Cardiac fibroblast (primary cell): ENCODE measurements at regions not wholly inside any gene's neighbourhood (a gene's known extent, or its start where the extent isn't known, plus 50 kb on each side); places are given as distances from the start of the nearest gene placed in this dataset.

ENCODE experiments used
- DNase-seq, 2 donors: peaks; one replicate each; pipeline versions ENCODE4 v3.0.0 to v3.0.0-alpha.2; 2010; ENCODE audit warnings: low read depth in 2 of 2
- H3K4me3 ChIP-seq, 2 donors: replicated peaks in 1 of 2; 1 replicate in 1 of 2; 2 replicates in 1 of 2; pipeline ENCODE4 v1.5.1; 2011; ENCODE audit warnings: low read depth in 2 of 2, low read length in 2 of 2, mild to moderate bottlenecking in 2 of 2, moderate library complexity in 1 of 2
- TF ChIP-seq, protein P1 (sequence below): IDR thresholded peaks from one replicate; pipeline ENCODE4 v1.5.1; 2011; ENCODE audit warnings: low read depth, mild to moderate bottlenecking, low read length, inconsistent platforms

DNA sequence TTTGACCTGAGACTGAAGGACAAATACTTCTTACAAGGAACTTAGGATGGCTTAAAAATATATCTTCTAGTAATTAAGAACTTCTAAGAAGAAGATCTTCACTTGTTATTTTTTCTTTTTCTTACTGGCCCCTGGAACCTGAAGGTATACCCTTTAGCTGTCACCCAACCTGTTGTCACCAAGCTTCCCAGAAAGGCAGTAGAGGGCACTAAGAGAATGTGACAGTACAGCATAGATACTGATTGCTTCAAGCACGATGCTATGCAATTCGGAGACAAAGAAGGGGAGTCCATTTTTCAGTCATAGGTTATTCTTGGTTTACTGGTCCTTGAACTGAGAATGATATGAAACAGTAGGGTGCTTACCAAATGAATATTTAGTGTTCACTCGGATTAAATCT is 208.3 kb upstream of the PCDH9 start:
- H3K4me3 ChIP-seq = no peak overlapping the region
- no peak for DNase-seq
- TF ChIP-seq, protein P1, sequence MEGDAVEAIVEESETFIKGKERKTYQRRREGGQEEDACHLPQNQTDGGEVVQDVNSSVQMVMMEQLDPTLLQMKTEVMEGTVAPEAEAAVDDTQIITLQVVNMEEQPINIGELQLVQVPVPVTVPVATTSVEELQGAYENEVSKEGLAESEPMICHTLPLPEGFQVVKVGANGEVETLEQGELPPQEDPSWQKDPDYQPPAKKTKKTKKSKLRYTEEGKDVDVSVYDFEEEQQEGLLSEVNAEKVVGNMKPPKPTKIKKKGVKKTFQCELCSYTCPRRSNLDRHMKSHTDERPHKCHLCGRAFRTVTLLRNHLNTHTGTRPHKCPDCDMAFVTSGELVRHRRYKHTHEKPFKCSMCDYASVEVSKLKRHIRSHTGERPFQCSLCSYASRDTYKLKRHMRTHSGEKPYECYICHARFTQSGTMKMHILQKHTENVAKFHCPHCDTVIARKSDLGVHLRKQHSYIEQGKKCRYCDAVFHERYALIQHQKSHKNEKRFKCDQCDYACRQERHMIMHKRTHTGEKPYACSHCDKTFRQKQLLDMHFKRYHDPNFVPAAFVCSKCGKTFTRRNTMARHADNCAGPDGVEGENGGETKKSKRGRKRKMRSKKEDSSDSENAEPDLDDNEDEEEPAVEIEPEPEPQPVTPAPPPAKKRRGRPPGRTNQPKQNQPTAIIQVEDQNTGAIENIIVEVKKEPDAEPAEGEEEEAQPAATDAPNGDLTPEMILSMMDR = no peak

GRCh38 chr13:67437244-67437643 is 207.1 kb upstream of the PCDH9 start:
- DNase-seq = no peak
- TF ChIP-seq, protein P1 = no peak

GRCh38 chr13:67421475-67421874 is 191.3 kb upstream of the PCDH9 start:
- DNase-seq = no peak
- TF ChIP-seq, protein P1 = no peak
- H3K4me3 ChIP-seq = no peak overlapping the region

More at GRCh38 chr13:67437244-67437643, 207.1 kb upstream of the PCDH9 start:
- no peak overlapping the region for H3K4me3 ChIP-seq

DNA sequence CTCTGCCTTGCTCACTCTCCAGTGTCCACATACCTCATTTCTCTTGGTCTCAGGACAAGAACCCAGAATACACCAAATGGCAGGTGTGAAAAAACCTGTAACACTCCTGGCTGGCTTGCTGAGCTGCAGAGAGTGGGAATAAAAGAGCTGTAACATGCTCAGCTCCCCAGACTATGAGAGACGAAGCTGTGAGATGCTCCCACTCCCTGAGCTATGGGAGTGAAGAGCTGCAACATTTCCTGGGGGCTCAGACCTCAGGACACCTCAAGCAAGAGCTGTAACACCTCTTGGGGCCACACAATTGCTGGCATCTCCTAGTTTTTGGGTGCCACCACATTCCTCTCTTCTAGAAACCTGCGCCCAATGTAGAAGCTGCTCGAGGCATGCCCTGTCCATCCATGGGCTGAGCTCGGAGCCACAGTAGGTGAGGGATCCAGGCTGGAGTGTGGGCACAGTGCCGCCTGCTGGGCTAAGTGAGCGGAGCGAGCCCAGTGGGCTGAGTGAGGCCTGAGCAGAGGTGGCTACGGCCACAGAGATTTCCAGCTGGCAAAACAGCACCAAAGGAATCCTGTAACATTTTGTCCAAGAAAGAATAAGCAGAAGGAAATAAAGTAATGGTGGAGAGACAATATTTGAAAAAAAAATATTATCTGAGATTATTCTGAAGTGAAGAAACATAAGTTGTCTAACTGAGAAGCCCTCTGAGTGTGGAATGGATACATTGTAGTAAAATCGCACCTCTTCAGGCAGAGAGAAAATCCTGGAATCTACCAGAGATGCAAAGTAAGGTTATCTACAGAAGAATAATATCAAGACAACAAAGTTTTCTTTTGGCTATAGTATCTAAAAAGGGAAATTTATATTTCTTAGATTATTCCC is 186.2 kb upstream of the PCDH9 start:
- TF ChIP-seq, protein P1 = peak; percentile 99
- H3K4me3 ChIP-seq = no peak overlapping the region
- peak; percentile 54 to 81 for DNase-seq

DNA sequence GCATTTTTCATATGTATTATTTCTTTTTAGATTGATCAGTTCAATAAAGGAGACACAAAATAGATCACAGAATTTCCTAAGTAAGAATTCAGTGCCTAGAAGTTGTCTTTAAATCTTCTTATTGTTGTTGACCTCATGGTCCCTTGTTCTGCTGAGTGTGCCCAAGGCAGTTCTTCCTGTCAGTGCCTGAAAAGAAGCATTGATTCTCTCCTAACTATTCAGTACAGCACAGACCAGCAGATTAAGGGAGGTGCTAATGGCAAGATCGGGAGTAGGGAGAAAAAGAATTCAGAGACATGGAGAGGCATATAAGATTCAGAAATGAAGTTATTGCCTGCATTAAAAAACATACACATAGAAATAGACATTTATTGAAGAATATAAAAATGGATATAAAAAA is 180.5 kb upstream of the PCDH9 start:
- TF ChIP-seq, protein P1 = no peak
- H3K4me3 ChIP-seq = no peak overlapping the region
- DNase-seq = no peak

GRCh38 chr13:67408798-67409197 is 178.7 kb upstream of the PCDH9 start:
- H3K4me3 ChIP-seq = no peak overlapping the region
- DNase-seq = peak; percentile 67 to 75
- TF ChIP-seq, protein P1 = no peak
